HEK293 (cell line): ENCODE measurements at regions not wholly inside any gene's neighbourhood (a gene's known extent, or its start where the extent isn't known, plus 50 kb on each side); places are given as distances from the start of the nearest gene placed in this dataset.

Experiments used
- CTCF ChIP-seq: fragments of 450-650 bp; formaldehyde crosslinking; IDR thresholded peaks from 2 replicates; pipeline ENCODE4 v1.5.1; 2016; ENCODE audit warnings: missing biosample characterization, missing genetic modification characterization
- PRDM10 ChIP-seq: fragments of 450-650 bp; formaldehyde crosslinking; IDR thresholded peaks from 2 replicates; pipeline ENCODE4 v1.5.1; 2016; ENCODE audit warnings: missing biosample characterization, missing genetic modification characterization
- REST ChIP-seq: fragments of 450-650 bp; formaldehyde crosslinking; IDR thresholded peaks from 2 replicates; pipeline ENCODE4 v1.5.1; 2016; ENCODE audit warnings: missing biosample characterization, missing genetic modification characterization
- TCF7L2 ChIP-seq: IDR thresholded peaks from 2 replicates; pipeline ENCODE4 v1.6.1; 2011; ENCODE audit warnings: low read depth, mild to moderate bottlenecking, inconsistent platforms, low read length, moderate library complexity, borderline replicate concordance
- YY1 ChIP-seq: fragments of 450-650 bp; formaldehyde crosslinking; IDR thresholded peaks from 2 replicates; pipeline ENCODE4 v1.5.1; 2018; ENCODE audit warnings: missing biosample characterization, missing genetic modification characterization
- ZBTB44 ChIP-seq: fragments of 450-650 bp; IDR thresholded peaks from 2 replicates; pipeline ENCODE4 v1.5.1; 2018; ENCODE audit warnings: missing biosample characterization, mild to moderate bottlenecking, missing genetic modification characterization
- ZNF19 ChIP-seq: fragments of 450-650 bp; formaldehyde crosslinking; IDR thresholded peaks from 2 replicates; pipeline ENCODE4; 2016; ENCODE audit warnings: missing biosample characterization, missing genetic modification characterization, low read depth
- ZNF248 ChIP-seq: fragments of 450-650 bp; formaldehyde crosslinking; IDR thresholded peaks from 2 replicates; pipeline ENCODE4 v1.5.1; 2017; ENCODE audit warnings: missing biosample characterization, missing genetic modification characterization
- ZNF302 ChIP-seq: fragments of 450-650 bp; formaldehyde crosslinking; IDR thresholded peaks from 2 replicates; pipeline ENCODE4 v1.5.1; 2016; ENCODE audit warnings: missing biosample characterization, missing genetic modification characterization, low read depth
- ZNF76 ChIP-seq: fragments of 450-650 bp; formaldehyde crosslinking; IDR thresholded peaks from 2 replicates; pipeline ENCODE4; 2016; ENCODE audit warnings: low read depth, missing biosample characterization, missing genetic modification characterization, borderline replicate concordance

GRCh38 chr19:31418055-31418454 is 68.8 kb upstream of the TSHZ3 start:
- TF ChIP-seq CTCF (tag by site-specific recombination) (no peak), ZNF19 (tag by site-specific recombination) (no peak), TCF7L2 (no peak), PRDM10 (no peak), ZNF76 (no peak), ZBTB44 (tag by site-specific recombination) (no peak), ZNF248 (tag by site-specific recombination) (no peak), REST (tag by site-specific recombination) (no peak), YY1 (no peak), ZNF302 (tag by site-specific recombination) (no peak)
